ENCODE measurements at regions not wholly inside any gene's neighbourhood (a gene's known extent, or its start where the extent isn't known, plus 50 kb on each side); places are given as distances from the start of the nearest gene placed in this dataset.

DNA sequence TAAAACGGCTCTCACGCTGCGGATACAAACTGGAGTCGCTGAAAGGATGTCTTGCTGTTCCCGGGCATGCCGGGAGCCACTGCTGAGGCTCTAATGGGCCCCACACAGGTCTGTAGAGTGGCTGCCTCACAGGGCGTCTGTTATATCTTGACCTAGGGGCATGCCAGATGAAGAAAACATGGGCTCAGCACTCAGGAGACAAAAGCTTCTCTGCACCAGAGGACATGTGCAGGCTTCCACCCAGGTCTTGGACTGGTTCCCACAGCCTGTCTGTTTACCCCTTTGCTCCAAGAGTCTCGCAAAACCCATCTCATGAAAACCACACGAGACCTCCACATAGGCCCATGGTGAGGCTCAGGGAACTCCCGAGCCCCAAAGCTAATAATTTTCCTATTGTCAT lies 134.2 kb downstream of the RPS29 start:
- Histone ChIP-seq H3K4me3 (replicated peaks in 1 of 3; ENCODE audit: low read depth in 2 of 3, low read length in 3 of 3) (no peak overlapping the region), H3K4me2 (replicated peaks; ENCODE audit: extremely low read depth, low read length, poor library complexity, severe bottlenecking) (no peak overlapping the region), H3K9ac (ENCODE audit: insufficient read depth, low read length, poor library complexity, severe bottlenecking) (no peak overlapping the region), H4K20me1 (ENCODE audit: insufficient read depth, low read length) (no peaks in the 10 kb centered on the region), H2AFZ (ENCODE audit: insufficient read depth, low read depth, low read length, poor library complexity, severe bottlenecking) (no peak overlapping the region), H3K4me1 (ENCODE audit: control insufficient read depth in 1 of 2, insufficient read depth in 2 of 2, low read length in 2 of 2) (no peaks in the 10 kb centered on the region), H3K27me3 (ENCODE audit: control insufficient read depth in 2 of 2, insufficient read depth in 2 of 2, low read length in 2 of 2) (no peaks in the 10 kb centered on the region), H3K9me3 (replicated peaks in 1 of 2; ENCODE audit: control insufficient read depth in 1 of 2, insufficient read depth in 1 of 2, low read length in 2 of 2) (peaks cover 0 to 12% of the 10 kb centered on the region in 2 donors), H3K27ac (ENCODE audit: low read depth in 1 of 2, low read length in 2 of 2) (no peak overlapping the region), H3K79me2 (ENCODE audit: insufficient read depth, low read length) (no peaks in the 10 kb centered on the region), H3K36me3 (replicated peaks in 1 of 2; ENCODE audit: control insufficient read depth in 1 of 2, insufficient read depth in 2 of 2, low read length in 2 of 2) (no peaks in the 10 kb centered on the region)
- TF ChIP-seq, protein P1, sequence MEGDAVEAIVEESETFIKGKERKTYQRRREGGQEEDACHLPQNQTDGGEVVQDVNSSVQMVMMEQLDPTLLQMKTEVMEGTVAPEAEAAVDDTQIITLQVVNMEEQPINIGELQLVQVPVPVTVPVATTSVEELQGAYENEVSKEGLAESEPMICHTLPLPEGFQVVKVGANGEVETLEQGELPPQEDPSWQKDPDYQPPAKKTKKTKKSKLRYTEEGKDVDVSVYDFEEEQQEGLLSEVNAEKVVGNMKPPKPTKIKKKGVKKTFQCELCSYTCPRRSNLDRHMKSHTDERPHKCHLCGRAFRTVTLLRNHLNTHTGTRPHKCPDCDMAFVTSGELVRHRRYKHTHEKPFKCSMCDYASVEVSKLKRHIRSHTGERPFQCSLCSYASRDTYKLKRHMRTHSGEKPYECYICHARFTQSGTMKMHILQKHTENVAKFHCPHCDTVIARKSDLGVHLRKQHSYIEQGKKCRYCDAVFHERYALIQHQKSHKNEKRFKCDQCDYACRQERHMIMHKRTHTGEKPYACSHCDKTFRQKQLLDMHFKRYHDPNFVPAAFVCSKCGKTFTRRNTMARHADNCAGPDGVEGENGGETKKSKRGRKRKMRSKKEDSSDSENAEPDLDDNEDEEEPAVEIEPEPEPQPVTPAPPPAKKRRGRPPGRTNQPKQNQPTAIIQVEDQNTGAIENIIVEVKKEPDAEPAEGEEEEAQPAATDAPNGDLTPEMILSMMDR (IDR thresholded peaks at IDR 0.05): no peak
- Mint-ChIP-seq H3K4me3 (no peak overlapping the region), H3K4me1 (no peaks in the 10 kb centered on the region), H3K27me3 (ENCODE audit: low read depth in 3 of 3) (peaks cover 0 to 5% (median 4%) of the 10 kb centered on the region in 3 donors), H3K27ac (peak overlapping the region in 1 of 7 donors; percentile 33), H3K9me3 (peaks cover 2 to 18% (median 7%) of the 10 kb centered on the region in 7 donors), H3K36me3 (no peaks in the 10 kb centered on the region)
- WGBS (ENCODE audit: insufficient coverage): 97% methylated on average over 9 of the region's 10 CpGs
- intact Hi-C loops (cut with micrococcal nuclease): no loop called here
- DNase-seq: no peak

DNA sequence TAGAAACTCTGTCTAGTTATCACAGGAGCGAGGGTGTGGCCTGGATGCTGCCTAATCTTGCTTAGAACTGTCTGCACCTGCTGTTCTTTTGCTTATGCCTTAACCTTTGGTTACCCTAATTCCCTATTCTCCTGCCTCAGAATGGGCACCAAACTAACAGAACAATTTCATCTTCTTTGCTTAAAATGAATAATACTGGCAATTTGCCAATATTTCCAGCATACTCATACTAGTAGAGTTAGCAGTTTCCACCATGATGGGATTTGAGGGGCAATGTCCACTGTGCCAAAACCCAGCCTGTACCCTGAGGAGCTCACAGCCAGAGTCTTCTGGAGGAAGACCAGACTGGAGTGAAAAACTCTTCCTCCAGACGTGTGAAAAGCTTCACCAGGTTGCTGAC lies 136.4 kb downstream of the RPS29 start:
- Histone ChIP-seq H3K9me3 (replicated peaks in 1 of 2; ENCODE audit: control insufficient read depth in 1 of 2, insufficient read depth in 1 of 2, low read length in 2 of 2) (peaks cover 0 to 12% of the 10 kb centered on the region in 2 donors), H2AFZ (ENCODE audit: insufficient read depth, low read depth, low read length, poor library complexity, severe bottlenecking) (no peak overlapping the region), H3K79me2 (ENCODE audit: insufficient read depth, low read length) (no peaks in the 10 kb centered on the region), H3K4me2 (replicated peaks; ENCODE audit: extremely low read depth, low read length, poor library complexity, severe bottlenecking) (no peak overlapping the region), H3K27me3 (ENCODE audit: control insufficient read depth in 2 of 2, insufficient read depth in 2 of 2, low read length in 2 of 2) (no peaks in the 10 kb centered on the region), H3K4me3 (replicated peaks in 1 of 3; ENCODE audit: low read depth in 2 of 3, low read length in 3 of 3) (no peak overlapping the region), H3K36me3 (replicated peaks in 1 of 2; ENCODE audit: control insufficient read depth in 1 of 2, insufficient read depth in 2 of 2, low read length in 2 of 2) (no peaks in the 10 kb centered on the region), H3K27ac (ENCODE audit: low read depth in 1 of 2, low read length in 2 of 2) (no peak overlapping the region), H4K20me1 (ENCODE audit: insufficient read depth, low read length) (no peaks in the 10 kb centered on the region), H3K4me1 (ENCODE audit: control insufficient read depth in 1 of 2, insufficient read depth in 2 of 2, low read length in 2 of 2) (no peaks in the 10 kb centered on the region), H3K9ac (ENCODE audit: insufficient read depth, low read length, poor library complexity, severe bottlenecking) (no peak overlapping the region)
- 91% methylated on average over 1 of the region's 2 CpGs for WGBS (ENCODE audit: insufficient coverage)
- H3K9me3 Mint-ChIP-seq: peaks cover 2 to 18% (median 7%) of the 10 kb centered on the region in 7 donors
- no peak for DNase-seq
- intact Hi-C loops (cut with micrococcal nuclease): no loop called here
- H3K27ac Mint-ChIP-seq: no peak overlapping the region
- H3K27me3 Mint-ChIP-seq (ENCODE audit: low read depth in 3 of 3): peaks cover 0 to 5% (median 4%) of the 10 kb centered on the region in 3 donors
- no peak overlapping the region for H3K4me3 Mint-ChIP-seq
- H3K4me1 Mint-ChIP-seq: no peaks in the 10 kb centered on the region
- no peaks in the 10 kb centered on the region for H3K36me3 Mint-ChIP-seq
- TF ChIP-seq, protein P1 (IDR thresholded peaks at IDR 0.05): no peak
